T-cell (primary cell): ENCODE measurements at regions not wholly inside any gene's neighbourhood (a gene's known extent, or its start where the extent isn't known, plus 50 kb on each side); places are given as distances from the start of the nearest gene placed in this dataset.

Experiments used
- ATAC-seq, 4 experiments: fragments of 200-7000 bp in 3 of 4; fragments of 150-1000 bp in 1 of 4; cut with Tn5 transposase; replicated peaks in 1 of 4; 1 replicate in 3 of 4; 2 replicates in 1 of 4; pipeline ENCODE4 v1.10.0; 2021; ENCODE audit warnings: moderate library complexity in 3 of 4, mild to moderate bottlenecking in 2 of 4, moderate number of reproducible peaks in 1 of 4
- CTCF ChIA-PET, 2 donors: fragments of 300-600 bp; sonication (Branson Sonifier 250); formaldehyde crosslinking; loops; one replicate each; lab custom pipeline; 2022; ENCODE audit warnings: antibody characterized with exemption in 2 of 2; lab: Charles Lee
- POLR2A ChIA-PET, 2 donors: fragments of 300-600 bp; sonication (Branson Sonifier 250); formaldehyde crosslinking; loops; one replicate each; lab custom pipeline; 2022; ENCODE audit warnings: antibody characterized with exemption in 2 of 2; lab: Charles Lee
- DNase-seq, 35 experiments: peaks; one replicate each; pipeline versions ENCODE4 v3.0.0 to v3.0.0-alpha.2; 2013 to 2023
- H3K27ac ChIP-seq: one replicate; pipeline ENCODE4 v1.5.1; 2013; ENCODE audit warnings: low read length
- H3K27me3 ChIP-seq, 2 experiments: replicated peaks in 1 of 2; 1 replicate in 1 of 2; 2 replicates in 1 of 2; pipeline versions ENCODE4 v1.6.1 to v1.7.0; 2013; ENCODE audit warnings: low read length in 1 of 2, mixed read lengths in 1 of 2; ENCODE audit not compliant: control insufficient read depth in 2 of 2, insufficient read depth in 2 of 2; ENCODE audit errors: extremely low read depth in 1 of 2
- H3K36me3 ChIP-seq, 2 donors: 1 replicate in 1 of 2; 2 replicates in 1 of 2; pipeline versions ENCODE4 v1.6.1 to v1.7.0; 2013; ENCODE audit warnings: low read length in 1 of 2; ENCODE audit not compliant: control insufficient read depth in 2 of 2, insufficient read depth in 1 of 2; ENCODE audit errors: extremely low read depth in 1 of 2
- H3K4me1 ChIP-seq, 2 experiments: 1 replicate in 1 of 2; 2 replicates in 1 of 2; pipeline versions ENCODE4 v1.6.1 to v1.7.0; 2013; ENCODE audit warnings: low read length in 2 of 2, mixed read lengths in 1 of 2; ENCODE audit not compliant: insufficient read depth in 2 of 2, control insufficient read depth in 1 of 2; ENCODE audit errors: extremely low read depth in 1 of 2
- H3K4me3 ChIP-seq, 2 donors: 1 replicate in 1 of 2; 2 replicates in 1 of 2; pipeline versions ENCODE4 v1.5.1 to v1.7.0; 2013; ENCODE audit warnings: mild to moderate bottlenecking in 2 of 2, low read length in 1 of 2, moderate library complexity in 1 of 2; ENCODE audit not compliant: control insufficient read depth in 1 of 2; ENCODE audit errors: extremely low read depth in 1 of 2
- H3K9me3 ChIP-seq: 2 replicates; pipeline ENCODE4 v1.7.0; 2013
- H3K27ac Mint-ChIP-seq, 2 donors: one replicate each; pipeline ENCODE4 v1.8.0; 2020 to 2021; ENCODE audit warnings: mild to moderate bottlenecking in 2 of 2, mixed read lengths in 2 of 2
- H3K27me3 Mint-ChIP-seq, 2 donors: one replicate each; pipeline ENCODE4 v1.8.0; 2021 to 2022; ENCODE audit warnings: mixed read lengths in 2 of 2
- H3K36me3 Mint-ChIP-seq: one replicate; pipeline ENCODE4 v1.8.0; 2021; ENCODE audit warnings: mixed read lengths
- H3K4me1 Mint-ChIP-seq, 3 donors: one replicate each; pipeline ENCODE4 v1.8.0; 2020 to 2022; ENCODE audit warnings: mixed read lengths in 3 of 3, mild to moderate bottlenecking in 1 of 3
- H3K4me3 Mint-ChIP-seq, 3 donors: one replicate each; pipeline ENCODE4 v1.8.0; 2020 to 2022; ENCODE audit warnings: mild to moderate bottlenecking in 3 of 3, mixed read lengths in 3 of 3, moderate library complexity in 3 of 3
- H3K9me3 Mint-ChIP-seq, 3 donors: one replicate each; pipeline ENCODE4 v1.8.0; 2020 to 2022; ENCODE audit warnings: mixed read lengths in 3 of 3
- WGBS: methylation state at CpG from one replicate; pipeline ENCODE4 v1.1.5; 2013; ENCODE audit warnings: missing lambda C conversion rate; ENCODE audit not compliant: insufficient coverage; 5-methylcytosine and 5-hydroxymethylcytosine counted together

DNA sequence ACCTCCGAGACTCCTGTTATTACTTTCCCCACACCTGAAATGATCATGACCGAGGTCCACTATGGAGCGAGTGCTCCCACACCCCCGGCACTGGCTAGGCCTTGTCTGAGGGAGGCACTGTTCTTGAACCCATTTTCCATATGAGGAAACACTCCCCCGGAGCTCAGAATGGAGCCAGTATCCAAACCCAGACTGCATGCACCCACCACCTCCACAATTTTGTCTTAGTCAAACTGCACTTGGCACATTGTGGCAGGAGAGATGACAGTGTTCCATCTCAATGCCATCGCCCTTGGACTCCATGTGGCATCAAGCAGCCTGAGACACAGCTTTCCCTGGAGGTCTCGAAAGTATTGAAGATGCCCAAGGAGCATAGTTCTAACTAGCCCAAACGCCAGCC lies 154.1 kb downstream of the NUP210 start:
- Mint-ChIP-seq H3K4me3 (no peak overlapping the region), H3K36me3 (no peaks in the 10 kb centered on the region), H3K27me3 (peaks cover 12 to 17% of the 10 kb centered on the region in 2 donors), H3K4me1 (peaks cover 7 to 16% (median 9%) of the 10 kb centered on the region in 3 donors), H3K9me3 (peaks cover 0 to 3% (median 0%) of the 10 kb centered on the region in 3 donors), H3K27ac (no peak overlapping the region)
- Histone ChIP-seq H3K9me3 (no peaks in the 10 kb centered on the region), H3K4me3 (no peak overlapping the region), H3K27ac (no peak overlapping the region), H3K27me3 (peaks cover 0 to 43% of the 10 kb centered on the region in 2 experiments), H3K4me1 (peaks cover 3 to 10% of the 10 kb centered on the region in 2 experiments), H3K36me3 (peaks cover 0 to 2% of the 10 kb centered on the region in 2 donors)
- DNase-seq (no peak), ATAC-seq (no peak)
- 88% methylated on average over 8 of the region's 8 CpGs for WGBS
- ChIA-PET CTCF (interaction anchor here in 1 of 2 donors (0.6 kb wide), 1 partner anchor 57 kb away, joined by 3 read pairs; no protein-coding TSS in a partner anchor), POLR2A (no interaction called here)

DNA sequence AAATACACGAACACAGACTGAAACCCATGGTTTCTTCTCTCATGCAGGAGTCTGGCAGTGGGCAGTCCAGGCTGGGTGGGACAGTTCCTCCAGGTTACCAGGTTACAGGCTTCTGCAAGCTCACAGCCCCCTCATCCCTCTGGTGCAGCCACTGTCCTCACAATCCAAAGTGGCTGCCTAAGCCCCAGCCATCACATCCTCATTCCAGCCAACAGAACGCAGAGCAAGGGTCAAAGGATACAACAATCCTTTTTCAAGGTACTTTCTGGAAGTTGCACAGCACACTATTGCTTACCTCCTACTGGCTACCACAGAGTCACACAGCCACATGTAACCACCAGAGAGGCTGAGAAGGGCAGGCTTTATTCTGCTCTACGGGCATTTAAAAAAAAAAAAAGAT lies 154.6 kb downstream of the NUP210 start:
- ATAC-seq, result no peak
- H3K27ac ChIP-seq, result no peak overlapping the region
- peaks cover 0 to 3% (median 0%) of the 10 kb centered on the region in 3 donors for H3K9me3 Mint-ChIP-seq
- no peak overlapping the region for H3K4me3 ChIP-seq
- H3K4me3 Mint-ChIP-seq, result no peak overlapping the region
- H3K4me1 Mint-ChIP-seq, result peaks cover 7 to 16% (median 9%) of the 10 kb centered on the region in 3 donors
- peaks cover 0 to 2% of the 10 kb centered on the region in 2 donors for H3K36me3 ChIP-seq
- DNase-seq, result no peak
- WGBS, result 82% methylated on average over 2 of the region's 3 CpGs
- ChIA-PET CTCF (interaction anchor here in 1 of 2 donors (0.6 kb wide), 1 partner anchor 57 kb away, joined by 3 read pairs; no protein-coding TSS in a partner anchor), POLR2A (no interaction called here)
- no peak overlapping the region for H3K27ac Mint-ChIP-seq
- peaks cover 12 to 17% of the 10 kb centered on the region in 2 donors for H3K27me3 Mint-ChIP-seq
- H3K4me1 ChIP-seq, result peaks cover 3 to 10% of the 10 kb centered on the region in 2 experiments
- no peaks in the 10 kb centered on the region for H3K9me3 ChIP-seq
- H3K36me3 Mint-ChIP-seq, result no peaks in the 10 kb centered on the region
- H3K27me3 ChIP-seq, result peaks cover 0 to 47% of the 10 kb centered on the region in 2 experiments

DNA sequence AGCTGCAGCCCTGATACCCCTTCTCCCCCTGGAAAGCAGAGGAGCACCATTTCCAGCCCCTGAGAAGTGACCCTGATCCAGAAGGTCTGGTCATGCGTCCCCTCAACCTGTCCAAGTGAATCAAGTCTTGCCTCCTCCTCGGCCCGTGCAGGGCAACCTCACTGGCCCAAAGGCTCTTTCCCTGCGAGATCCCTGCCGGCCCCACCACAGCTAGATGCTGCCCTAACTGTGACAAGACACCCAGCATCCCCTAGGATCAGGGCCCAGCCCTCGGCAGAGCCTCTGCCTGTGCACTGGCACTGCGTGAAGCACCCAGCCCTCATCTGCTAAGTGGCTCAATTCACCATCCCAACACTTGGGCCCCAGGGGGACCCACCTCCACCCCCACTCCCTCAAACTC lies 155.1 kb downstream of the NUP210 start:
- peaks cover 12 to 17% of the 10 kb centered on the region in 2 donors for H3K27me3 Mint-ChIP-seq

DNA sequence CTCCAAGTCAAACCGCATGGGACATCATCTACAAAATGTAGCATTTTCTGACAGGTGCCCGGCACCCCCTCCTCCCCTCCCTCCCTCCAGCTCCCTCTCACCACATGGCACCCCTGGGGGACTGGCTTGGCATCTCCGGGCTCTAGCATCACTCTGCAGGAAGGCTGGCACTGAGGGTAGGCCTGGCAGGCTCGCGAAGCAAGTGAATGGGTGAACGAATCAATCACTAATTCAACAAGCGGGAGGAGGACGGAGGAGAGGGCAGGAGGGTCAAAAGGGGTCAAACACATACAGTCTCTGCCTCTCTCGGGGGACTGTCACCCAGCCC lies 155.7 kb downstream of the NUP210 start:
- ATAC-seq, result no peak
- peaks cover 12 to 17% of the 10 kb centered on the region in 2 donors for H3K27me3 Mint-ChIP-seq
- Histone ChIP-seq H3K27ac (no peak overlapping the region), H3K4me1 (peaks cover 3 to 10% of the 10 kb centered on the region in 2 experiments), H3K36me3 (peaks cover 0 to 2% of the 10 kb centered on the region in 2 donors), H3K9me3 (no peaks in the 10 kb centered on the region), H3K27me3 (peaks cover 0 to 44% of the 10 kb centered on the region in 2 experiments), H3K4me3 (no peak overlapping the region)
- H3K27ac Mint-ChIP-seq, result no peak overlapping the region
- CTCF ChIA-PET, result no interaction called here
- peaks cover 7 to 16% (median 9%) of the 10 kb centered on the region in 3 donors for H3K4me1 Mint-ChIP-seq
- H3K4me3 Mint-ChIP-seq, result no peak overlapping the region
- no peaks in the 10 kb centered on the region for H3K36me3 Mint-ChIP-seq
- no peak for DNase-seq
- H3K9me3 Mint-ChIP-seq, result peaks cover 0 to 3% (median 0%) of the 10 kb centered on the region in 3 donors
- WGBS, result 63% methylated on average over 7 of the region's 9 CpGs
- POLR2A ChIA-PET, result no interaction called here

More for the DNA sequence above, 155.1 kb downstream of the NUP210 start:
- no peak overlapping the region for H3K27ac ChIP-seq
- Mint-ChIP-seq H3K9me3 (peaks cover 0 to 3% (median 0%) of the 10 kb centered on the region in 3 donors), H3K27ac (no peak overlapping the region), H3K4me3 (no peak overlapping the region), H3K36me3 (no peaks in the 10 kb centered on the region), H3K4me1 (peaks cover 7 to 16% (median 9%) of the 10 kb centered on the region in 3 donors)
- ChIA-PET POLR2A (no interaction called here), CTCF (no interaction called here)
- H3K36me3 ChIP-seq, result peaks cover 0 to 2% of the 10 kb centered on the region in 2 donors
- H3K4me1 ChIP-seq, result peaks cover 3 to 10% of the 10 kb centered on the region in 2 experiments
- H3K27me3 ChIP-seq, result peaks cover 0 to 49% of the 10 kb centered on the region in 2 experiments
- 85% methylated on average over 7 of the region's 7 CpGs for WGBS
- ATAC-seq (no peak), DNase-seq (no peak)
- H3K4me3 ChIP-seq, result no peak overlapping the region
- no peaks in the 10 kb centered on the region for H3K9me3 ChIP-seq

DNA sequence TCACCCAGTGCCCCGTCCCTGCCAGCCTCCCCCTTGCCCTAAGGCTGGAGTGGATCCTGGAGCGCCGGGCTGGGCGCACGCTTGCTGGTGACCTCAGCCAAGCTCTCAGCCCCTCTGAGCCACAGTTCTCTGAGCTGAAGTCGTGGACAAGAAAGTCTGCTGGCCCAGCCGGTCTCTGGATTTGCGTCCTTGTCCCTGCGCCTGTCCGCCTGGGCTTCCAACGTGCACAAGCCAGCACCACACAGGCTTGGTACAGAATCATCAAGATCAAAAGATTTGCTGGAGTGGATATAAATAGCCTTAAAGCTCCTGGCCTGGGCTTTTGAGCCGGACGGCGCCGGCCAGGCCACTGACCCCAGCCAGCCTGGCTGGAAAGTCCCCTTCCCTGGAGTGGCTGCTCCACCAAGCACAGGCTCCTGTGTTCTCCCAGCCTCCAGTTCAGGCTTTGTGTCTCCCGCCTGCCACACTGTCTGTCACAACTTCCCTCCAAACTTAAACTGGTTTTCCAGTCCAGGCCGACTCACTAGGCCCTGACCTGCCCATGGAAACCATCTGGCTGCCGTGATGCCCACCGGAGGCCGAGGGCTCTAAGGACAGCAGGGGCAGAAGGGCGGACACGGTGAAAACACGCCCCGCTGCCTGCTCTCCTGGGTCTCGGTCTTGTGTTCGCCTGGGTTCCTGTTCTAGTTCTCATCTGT lies 156.2 kb downstream of the NUP210 start:
- Histone ChIP-seq H3K27me3 (peaks cover 0 to 39% of the 10 kb centered on the region in 2 experiments), H3K9me3 (no peaks in the 10 kb centered on the region), H3K4me1 (peaks cover 3 to 10% of the 10 kb centered on the region in 2 experiments), H3K36me3 (peaks cover 0 to 2% of the 10 kb centered on the region in 2 donors), H3K27ac (no peak overlapping the region), H3K4me3 (no peak overlapping the region)
- ChIA-PET CTCF (no interaction called here), POLR2A (no interaction called here)
- Mint-ChIP-seq H3K36me3 (no peaks in the 10 kb centered on the region), H3K4me3 (no peak overlapping the region), H3K4me1 (peaks cover 7 to 16% (median 9%) of the 10 kb centered on the region in 3 donors), H3K27ac (no peak overlapping the region), H3K27me3 (peaks cover 11 to 17% of the 10 kb centered on the region in 2 donors), H3K9me3 (peaks cover 0 to 3% (median 0%) of the 10 kb centered on the region in 3 donors)
- DNase-seq (no peak), ATAC-seq (no peak)
- WGBS, result 92% methylated on average over 23 of the region's 26 CpGs

DNA sequence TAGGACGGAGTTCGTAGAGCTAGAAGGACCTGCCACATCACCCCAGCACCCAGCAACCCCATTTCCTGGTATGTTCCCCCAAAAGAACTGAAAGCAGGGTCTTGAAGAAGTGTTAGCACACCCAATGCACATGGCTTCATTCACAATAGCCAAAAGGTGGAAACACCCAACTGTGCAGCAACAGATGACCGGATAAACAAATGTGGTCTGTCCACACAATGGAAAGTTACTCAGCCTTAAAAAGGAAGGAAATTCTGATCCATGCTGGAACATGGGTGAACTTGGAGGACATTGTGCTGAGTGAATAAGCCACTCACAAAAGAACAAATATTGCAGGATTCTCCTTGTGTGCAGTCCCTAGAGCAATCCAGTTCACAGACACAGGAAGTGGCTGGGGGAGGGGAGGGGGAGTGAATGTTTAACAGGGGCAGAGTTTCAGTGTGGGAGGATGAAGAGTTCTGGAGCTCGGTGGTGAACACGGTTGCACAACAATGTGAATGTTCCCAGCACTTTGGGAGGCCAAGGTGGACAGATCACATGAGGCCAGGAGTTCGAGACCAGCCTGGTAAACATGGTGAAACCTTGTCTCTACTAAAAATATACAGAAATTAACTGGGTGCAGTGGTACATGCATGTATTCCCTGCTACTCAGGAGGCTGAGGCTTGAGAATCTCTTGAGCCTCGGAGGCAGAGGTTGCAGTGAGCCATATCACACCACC lies 157.5 kb downstream of the NUP210 start:
- Mint-ChIP-seq H3K4me3 (peak overlapping the region in 1 of 3 donors; percentile 35), H3K27ac (no peak overlapping the region), H3K9me3 (peaks cover 0 to 3% (median 0%) of the 10 kb centered on the region in 3 donors), H3K4me1 (peaks cover 7 to 16% (median 9%) of the 10 kb centered on the region in 3 donors), H3K36me3 (no peaks in the 10 kb centered on the region), H3K27me3 (peaks cover 4 to 10% of the 10 kb centered on the region in 2 donors)
- Histone ChIP-seq H3K27ac (no peak overlapping the region), H3K9me3 (no peaks in the 10 kb centered on the region), H3K4me3 (no peak overlapping the region), H3K36me3 (no peaks in the 10 kb centered on the region), H3K4me1 (peaks cover 3 to 10% of the 10 kb centered on the region in 2 experiments), H3K27me3 (peaks cover 0 to 28% of the 10 kb centered on the region in 2 experiments)
- 20% methylated on average over 3 of the region's 7 CpGs for WGBS
- ATAC-seq, result peak in 1 of 4 experiments; percentile 46
- POLR2A ChIA-PET, result no interaction called here
- CTCF ChIA-PET, result no interaction called here
- peak in 7 of 35 experiments; percentile 6 to 27 (median 16) for DNase-seq
